H1 (cell line): ENCODE measurements at regions not wholly inside any gene's neighbourhood (a gene's known extent, or its start where the extent isn't known, plus 50 kb on each side); places are given as distances from the start of the nearest gene placed in this dataset.

Source experiments
- CTCF ChIA-PET: fragments of 300-600 bp; sonication (Branson Sonifier 250); formaldehyde crosslinking; loops from one replicate; lab custom pipeline; 2021; ENCODE audit not compliant: partially characterized antibody; lab: Charles Lee
- POLR2A ChIA-PET: fragments of 300-600 bp; sonication (Branson Sonifier 250); formaldehyde crosslinking; loops from one replicate; lab custom pipeline; 2021; ENCODE audit warnings: inconsistent platforms; ENCODE audit not compliant: partially characterized antibody; lab: Charles Lee
- DNase-seq, 2 experiments: peaks; one replicate each; pipeline versions ENCODE4 v3.0.0 to v3.0.0-alpha.2; 2010 to 2022; ENCODE audit warnings: low spot score in 2 of 2, low read depth in 1 of 2, mixed read lengths in 1 of 2
- FAIRE-seq: peaks from 2 replicates; lab custom pipeline; 2011; peaks lifted over from hg19 to GRCh38; lab: Jason Lieb, UNC
- H2AFZ ChIP-seq: 2 replicates; pipeline ENCODE4 v1.8.1; 2012; ENCODE audit warnings: low read length, inconsistent platforms
- H2AK5ac ChIP-seq: 2 replicates; pipeline ENCODE4 v1.6.1; 2013; ENCODE audit warnings: low read depth, low read length
- H2BK120ac ChIP-seq: replicated peaks from 2 replicates; pipeline ENCODE3; 2013; ENCODE audit warnings: low read depth, low read length, inconsistent platforms
- H2BK12ac ChIP-seq: 2 replicates; pipeline ENCODE4 v1.6.1; 2013; ENCODE audit warnings: low read depth, low read length
- H2BK15ac ChIP-seq: 2 replicates; pipeline ENCODE4 v1.6.1; 2013; ENCODE audit warnings: low read length
- H2BK20ac ChIP-seq: 2 replicates; pipeline ENCODE4 v1.6.1; 2013; ENCODE audit warnings: low read length
- H2BK5ac ChIP-seq: 2 replicates; pipeline ENCODE4 v1.6.1; 2013; ENCODE audit warnings: low read depth, low read length
- H3K14ac ChIP-seq: 2 replicates; pipeline ENCODE4 v1.6.1; 2013; ENCODE audit warnings: inconsistent platforms; ENCODE audit not compliant: insufficient read length
- H3K18ac ChIP-seq: 2 replicates; pipeline ENCODE4 v1.6.1; 2013; ENCODE audit warnings: low read length; ENCODE audit errors: extremely low read depth
- H3K23ac ChIP-seq: 2 replicates; pipeline ENCODE4 v1.6.1; 2013; ENCODE audit warnings: inconsistent platforms; ENCODE audit not compliant: insufficient read length
- H3K23me2 ChIP-seq: 2 replicates; pipeline ENCODE4 v1.6.1; 2013; ENCODE audit warnings: low read depth, low read length
- H3K27ac ChIP-seq: 2 replicates; pipeline ENCODE4 v1.6.1; 2011; ENCODE audit warnings: low read depth, low read length, inconsistent platforms
- H3K27me3 ChIP-seq, 4 experiments: replicated peaks in 1 of 4; 1 replicate in 1 of 4; 2 replicates in 3 of 4; pipeline versions ENCODE4 v1.6.1 to v1.8.1; 2011 to 2013; ENCODE audit warnings: low read length in 3 of 4, mild to moderate bottlenecking in 3 of 4, inconsistent platforms in 2 of 4, mixed read lengths in 2 of 4, moderate library complexity in 1 of 4; ENCODE audit not compliant: control insufficient read depth in 3 of 4, insufficient read depth in 3 of 4; ENCODE audit errors: extremely low read depth in 1 of 4
- H3K36me3 ChIP-seq, 4 experiments: 2 replicates each; pipeline versions ENCODE4 v1.6.1 to v1.8.1; 2011 to 2013; ENCODE audit warnings: mild to moderate bottlenecking in 4 of 4, low read length in 3 of 4, moderate library complexity in 2 of 4, control low read depth in 1 of 4, inconsistent platforms in 1 of 4; ENCODE audit not compliant: insufficient read depth in 4 of 4, control insufficient read depth in 2 of 4
- H3K4ac ChIP-seq: replicated peaks from 2 replicates; pipeline ENCODE3; 2013; ENCODE audit warnings: low read length, low read depth, mixed read lengths, inconsistent platforms; ENCODE audit not compliant: insufficient read length
- H3K4me1 ChIP-seq, 4 experiments: replicated peaks in 1 of 4; 1 replicate in 1 of 4; 2 replicates in 3 of 4; pipeline versions ENCODE4 v1.6.1 to v1.8.1; 2011 to 2013; ENCODE audit warnings: low read length in 3 of 4, inconsistent platforms in 2 of 4, mixed read lengths in 1 of 4; ENCODE audit not compliant: insufficient read depth in 4 of 4, control insufficient read depth in 3 of 4
- H3K4me2 ChIP-seq, 2 experiments: 2 replicates each; pipeline versions ENCODE4 v1.6.1 to v1.8.1; 2011 to 2013; ENCODE audit warnings: low read depth in 2 of 2, low read length in 2 of 2, control low read depth in 1 of 2, inconsistent platforms in 1 of 2, mild to moderate bottlenecking in 1 of 2; ENCODE audit not compliant: insufficient read depth in 1 of 2
- H3K4me3 ChIP-seq, 4 experiments: fragments of 200-600, 300-600 bp in 1 of 4; sonication (generic), shearing (Covaris generic), sonication (Bioruptor Twin) in 1 of 4; 2 replicates each; pipeline versions ENCODE4 v1.5.1 to v1.8.1; 2011 to 2016; ENCODE audit warnings: low read length in 4 of 4, low read depth in 3 of 4, control low read depth in 2 of 4, inconsistent platforms in 2 of 4, mild to moderate bottlenecking in 2 of 4, mixed read lengths in 1 of 4, moderate library complexity in 1 of 4; ENCODE audit not compliant: insufficient read depth in 2 of 4; ENCODE audit errors: extremely low read depth in 1 of 4
- H3K56ac ChIP-seq: replicated peaks from 2 replicates; pipeline ENCODE3; 2013; ENCODE audit warnings: low read depth, mild to moderate bottlenecking, mixed read lengths, low read length, inconsistent platforms; ENCODE audit not compliant: insufficient read length
- H3K79me1 ChIP-seq: 2 replicates; pipeline ENCODE4 v1.6.1; 2013; ENCODE audit warnings: low read depth, low read length, control low read depth
- H3K79me2 ChIP-seq, 2 experiments: 2 replicates each; pipeline versions ENCODE4 v1.6.1 to v1.8.1; 2012 to 2013; ENCODE audit warnings: low read length in 2 of 2, mild to moderate bottlenecking in 2 of 2, inconsistent platforms in 1 of 2; ENCODE audit not compliant: insufficient read depth in 2 of 2, control insufficient read depth in 1 of 2
- H3K9ac ChIP-seq, 4 experiments: replicated peaks in 1 of 4; 1 replicate in 1 of 4; 2 replicates in 3 of 4; pipeline versions ENCODE4 v1.6.1 to v1.8.1; 2011 to 2013; ENCODE audit warnings: low read depth in 3 of 4, low read length in 3 of 4, control low read depth in 2 of 4, mild to moderate bottlenecking in 2 of 4, moderate library complexity in 2 of 4, inconsistent platforms in 1 of 4; ENCODE audit errors: extremely low read depth in 1 of 4
- H3K9me3 ChIP-seq, 2 experiments: 2 replicates each; pipeline versions ENCODE4 v1.6.1 to v1.8.1; 2012 to 2013; ENCODE audit warnings: mild to moderate bottlenecking in 2 of 2, moderate library complexity in 2 of 2, control low read depth in 1 of 2, inconsistent platforms in 1 of 2, low read depth in 1 of 2, low read length in 1 of 2, mixed read lengths in 1 of 2; ENCODE audit not compliant: insufficient read depth in 2 of 2
- H4K20me1 ChIP-seq, 2 experiments: replicated peaks in 1 of 2; 2 replicates each; pipeline versions ENCODE3 to v1.8.1; 2011 to 2013; ENCODE audit warnings: inconsistent platforms in 2 of 2, low read length in 2 of 2, mild to moderate bottlenecking in 1 of 2; ENCODE audit not compliant: insufficient read depth in 2 of 2, control insufficient read depth in 1 of 2
- H4K5ac ChIP-seq: 2 replicates; pipeline ENCODE4 v1.6.1; 2013; ENCODE audit warnings: low read length, low read depth, mixed read lengths, inconsistent platforms; ENCODE audit not compliant: insufficient read length
- H4K8ac ChIP-seq: 2 replicates; pipeline ENCODE4 v1.8.0; 2013; ENCODE audit warnings: mild to moderate bottlenecking, moderate library complexity, low read length, inconsistent platforms; ENCODE audit not compliant: insufficient read depth; ENCODE audit errors: extremely low read depth
- H4K91ac ChIP-seq: replicated peaks from 2 replicates; pipeline ENCODE3; 2013; ENCODE audit warnings: low read length, mixed read lengths, inconsistent platforms; ENCODE audit not compliant: insufficient read length
- ATF2 ChIP-seq: IDR thresholded peaks from 2 replicates; pipeline ENCODE4 v1.6.1; 2012; ENCODE audit warnings: low read length, inconsistent platforms
- ATF3 ChIP-seq: IDR thresholded peaks from 2 replicates; pipeline ENCODE4 v1.6.1; 2011; ENCODE audit warnings: low read depth, mild to moderate bottlenecking, low read length; ENCODE audit not compliant: insufficient read depth
- BCL11A ChIP-seq, 2 experiments: IDR thresholded peaks; one replicate each; pipeline ENCODE4 v1.6.1; 2011; ENCODE audit warnings: low read depth in 2 of 2, low read length in 2 of 2, mild to moderate bottlenecking in 2 of 2
- CHD1 ChIP-seq: IDR thresholded peaks from 2 replicates; pipeline ENCODE4 v1.6.1; 2012; ENCODE audit warnings: low read depth, low read length, improper control_type of control experiment
- CREB1 ChIP-seq: IDR thresholded peaks from 2 replicates; pipeline ENCODE4 v1.6.1; 2012; ENCODE audit warnings: inconsistent platforms
- EZH2 ChIP-seq: fragments of 200-600 bp; sonication (generic); IDR thresholded peaks from 2 replicates; pipeline ENCODE4 v1.7.1; 2012; ENCODE audit warnings: low read depth, mild to moderate bottlenecking, moderate library complexity, low read length, inconsistent platforms; ENCODE audit not compliant: severe bottlenecking
- KDM4A ChIP-seq: IDR thresholded peaks from one replicate; pipeline ENCODE4 v1.7.1; 2012; ENCODE audit warnings: low read depth, mild to moderate bottlenecking, moderate library complexity, low read length, inconsistent platforms; ENCODE audit not compliant: severe bottlenecking
- KDM5A ChIP-seq: fragments of 200-600 bp; IDR thresholded peaks from 2 replicates; pipeline ENCODE4 v1.7.1; 2012; ENCODE audit warnings: mild to moderate bottlenecking, low read length, inconsistent platforms, mixed read lengths
- MAX ChIP-seq: IDR thresholded peaks from 2 replicates; pipeline ENCODE4 v1.6.1; 2012; ENCODE audit warnings: inconsistent platforms
- SIN3A ChIP-seq, 2 experiments: IDR thresholded peaks in 1 of 2; conservative IDR thresholded peaks in 1 of 2; 2 replicates each; pipeline ENCODE4 v1.6.1; 2011 to 2012; ENCODE audit warnings: low read length in 2 of 2, improper control_type of control experiment in 1 of 2, low read depth in 1 of 2, mild to moderate bottlenecking in 1 of 2
- SIRT6 ChIP-seq: IDR thresholded peaks from one replicate; pipeline ENCODE4 v1.7.1; 2012; ENCODE audit warnings: low read length, inconsistent platforms
- SIX5 ChIP-seq: IDR thresholded peaks from 2 replicates; pipeline ENCODE4 v1.6.1; 2011; ENCODE audit warnings: mild to moderate bottlenecking, low read depth, low read length
- TBP ChIP-seq: IDR thresholded peaks from 2 replicates; pipeline ENCODE4 v1.6.1; 2011; ENCODE audit warnings: low read depth, low read length, improper control_type of control experiment

GRCh38 chr4:180485407-180485806 lies 1757.8 kb upstream of the TENM3 start:
- FAIRE-seq = no peak
- POLR2A ChIA-PET = no interaction called here
- CTCF ChIA-PET = interaction anchor here (1.2 kb wide), 2 partner anchors 71 to 179 kb away, joined by 4 read pairs; no protein-coding TSS in a partner anchor
- TF ChIP-seq ATF3 (no peak), SIX5 (no peak), SIRT6 (no peak), CREB1 (no peak), KDM5A (no peak), MAX (no peak), BCL11A (IDR thresholded peaks at IDR 0.05; ENCODE audit: low read depth in 2 of 2, low read length in 2 of 2) (no peak), EZH2 (no peak), ATF2 (no peak), TBP (no peak), SIN3A (conservative IDR thresholded peaks at IDR 0.05 in 1 of 2, IDR thresholded peaks at IDR 0.05 in 1 of 2; ENCODE audit: low read depth in 1 of 2, low read length in 2 of 2) (no peak), CHD1 (no peak), KDM4A (no peak)

More at GRCh38 chr4:180485407-180485806, 1757.8 kb upstream of the TENM3 start:
- Histone ChIP-seq H3K23ac (no peak overlapping the region), H3K56ac (no peak overlapping the region), H3K36me3 (no peaks in the 10 kb centered on the region), H3K79me1 (no peaks in the 10 kb centered on the region), H3K4me3 (no peak overlapping the region), H3K4ac (no peak overlapping the region), H3K9ac (no peak overlapping the region), H3K79me2 (no peaks in the 10 kb centered on the region), H2BK12ac (no peak overlapping the region), H4K5ac (no peak overlapping the region), H3K23me2 (no peaks in the 10 kb centered on the region), H3K27ac (no peak overlapping the region), H3K14ac (no peak overlapping the region), H2BK20ac (no peak overlapping the region), H3K27me3 (no peaks in the 10 kb centered on the region), H3K9me3 (no peaks in the 10 kb centered on the region; a peak in 1 of 4 replicates), H2AK5ac (no peak overlapping the region), H3K4me2 (no peak overlapping the region), H4K91ac (no peak overlapping the region), H4K20me1 (no peaks in the 10 kb centered on the region), H3K18ac (no peak overlapping the region), H2BK15ac (no peak overlapping the region), H2BK5ac (no peak overlapping the region), H2BK120ac (no peak overlapping the region), H3K4me1 (peaks cover 0 to 2% (median 0%) of the 10 kb centered on the region in 4 experiments; a peak in 1 of 7 replicates), H2AFZ (no peak overlapping the region), H4K8ac (no peak overlapping the region)
- no peak for DNase-seq
